PFSK-1 (cell line): ENCODE measurements at regions not wholly inside any gene's neighbourhood (a gene's known extent, or its start where the extent isn't known, plus 50 kb on each side); places are given as distances from the start of the nearest gene placed in this dataset.

ENCODE experiments used
- POLR2AphosphoS5 ChIP-seq: IDR thresholded peaks from 2 replicates; pipeline ENCODE4 v1.6.1; 2012; ENCODE audit warnings: low read depth, mild to moderate bottlenecking, control low read depth, low read length, moderate library complexity
- REST ChIP-seq, 2 experiments: IDR thresholded peaks; 2 replicates each; pipeline versions ENCODE4 v1.6.1 to v1.8.0; 2011 to 2012; ENCODE audit warnings: low read depth in 2 of 2, low read length in 2 of 2, control low read depth in 1 of 2, inconsistent platforms in 1 of 2, mild to moderate bottlenecking in 1 of 2, moderate library complexity in 1 of 2; ENCODE audit not compliant: insufficient read depth in 1 of 2
- SIN3A ChIP-seq: IDR thresholded peaks from 2 replicates; pipeline ENCODE4 v1.6.1; 2012; ENCODE audit warnings: mild to moderate bottlenecking, low read length, moderate library complexity, borderline replicate concordance; ENCODE audit not compliant: insufficient read depth
- TAF1 ChIP-seq: IDR thresholded peaks from 2 replicates; pipeline ENCODE4 v1.6.1; 2012; ENCODE audit warnings: low read length, control low read depth, borderline replicate concordance; ENCODE audit not compliant: insufficient read depth

- TF ChIP-seq POLR2AphosphoS5 (no peak), REST (IDR thresholded peaks at IDR 0.05; ENCODE audit: insufficient read depth in 1 of 2, low read depth in 2 of 2, low read length in 2 of 2) (no peak), TAF1 (no peak), SIN3A (no peak)
Observed at GRCh38 chr12:90652280-90652679, 302.7 kb downstream of the CCER1 start.
